ENCODE measurements at regions not wholly inside any gene's neighbourhood (a gene's known extent, or its start where the extent isn't known, plus 50 kb on each side); places are given as distances from the start of the nearest gene placed in this dataset.

DNA sequence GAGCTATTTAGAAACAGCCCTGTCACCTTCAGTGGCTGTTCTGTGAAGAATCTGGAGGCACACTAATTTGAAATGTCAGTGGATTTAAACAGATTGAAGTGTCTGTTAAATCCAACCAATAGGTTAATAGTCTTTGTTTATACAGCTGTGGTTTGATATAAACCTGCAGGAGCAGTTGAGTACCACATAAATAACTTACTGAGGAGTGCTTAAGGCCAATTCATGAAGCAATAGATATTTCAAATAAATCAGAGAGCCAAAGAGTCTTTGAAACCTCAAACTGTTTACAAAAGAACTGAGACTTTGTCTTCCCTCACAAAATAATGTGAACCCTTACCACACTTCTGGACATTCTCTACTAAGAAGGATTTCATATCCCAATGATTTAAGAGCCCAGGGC, 111.9 kb downstream of the FEM1C start:
- no peak for TF ChIP-seq GATA2 (IDR thresholded peaks at IDR 0.05; ENCODE audit: low read depth, low read length)
- no peak for TF ChIP-seq GATA3 (IDR thresholded peaks at IDR 0.05; ENCODE audit: low read depth, low read length)

Measured in SH-SY5Y (cell line).